GM04503 (cell line): ENCODE measurements at regions not wholly inside any gene's neighbourhood (a gene's known extent, or its start where the extent isn't known, plus 50 kb on each side); places are given as distances from the start of the nearest gene placed in this dataset.

Experiments
- DNase-seq: peaks from one replicate; pipeline ENCODE4 v3.0.0-alpha.2; 2012; ENCODE audit warnings: low read depth

DNA sequence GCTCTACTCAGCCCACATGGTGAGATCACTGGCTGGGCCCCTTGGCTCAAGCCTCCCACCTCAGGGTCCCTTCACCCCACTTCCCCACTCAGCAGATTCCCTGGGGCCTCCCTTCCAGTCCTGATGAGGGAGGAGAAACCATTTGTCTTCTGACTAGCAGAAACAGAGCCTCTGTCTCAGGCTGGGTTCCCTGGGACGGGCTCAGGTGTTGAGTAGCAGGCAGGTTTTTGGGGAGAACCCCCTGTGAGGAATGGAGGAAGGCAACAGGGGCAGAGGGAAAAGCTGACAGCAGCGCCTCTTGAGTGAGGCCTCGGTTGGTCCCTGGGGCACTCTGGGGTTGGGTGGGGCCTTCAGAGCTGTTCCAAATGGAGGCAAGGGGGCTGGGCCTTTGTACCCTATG is 452.2 kb downstream of the TSHZ3 start:
- DNase-seq = no peak

DNA sequence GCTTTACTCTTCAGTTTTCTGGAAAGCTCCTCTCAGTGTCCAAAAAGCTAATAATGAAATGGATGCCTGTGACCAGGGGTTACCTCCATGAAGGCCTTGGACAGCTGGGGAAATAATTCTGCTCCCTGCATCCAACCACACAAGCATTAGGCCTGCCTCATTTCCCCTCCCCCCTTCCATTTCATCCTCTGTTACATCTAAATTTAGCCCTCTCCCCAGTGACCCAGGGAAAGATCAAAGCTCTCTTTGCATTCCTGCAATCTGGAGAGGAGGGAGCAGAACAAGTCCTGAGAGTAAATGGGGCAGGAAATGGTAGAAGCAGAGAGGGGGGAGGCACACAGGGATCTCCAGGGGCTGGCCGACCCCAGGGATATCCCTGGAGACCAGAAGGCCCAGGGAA is 452.7 kb downstream of the TSHZ3 start:
- no peak for DNase-seq

DNA sequence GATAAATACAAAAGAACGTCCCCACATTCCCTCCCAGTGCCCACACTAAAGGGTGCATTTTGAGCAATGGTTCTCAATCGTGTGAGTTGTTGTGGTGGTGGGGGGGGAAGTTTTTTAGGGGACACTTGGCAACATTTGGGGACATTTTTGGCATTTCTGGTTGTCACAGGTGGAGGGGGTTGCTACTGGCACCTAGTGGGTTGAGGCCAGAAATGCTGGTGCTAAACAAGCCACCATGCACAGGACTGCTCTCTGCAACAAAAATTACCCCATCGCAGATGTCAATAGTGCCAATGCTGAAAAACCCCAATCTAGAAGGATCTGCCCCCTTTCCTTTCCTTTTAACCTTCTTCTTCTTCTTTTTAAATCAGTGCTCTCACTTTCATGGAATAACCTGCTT is 453.3 kb downstream of the TSHZ3 start:
- DNase-seq = no peak

DNA sequence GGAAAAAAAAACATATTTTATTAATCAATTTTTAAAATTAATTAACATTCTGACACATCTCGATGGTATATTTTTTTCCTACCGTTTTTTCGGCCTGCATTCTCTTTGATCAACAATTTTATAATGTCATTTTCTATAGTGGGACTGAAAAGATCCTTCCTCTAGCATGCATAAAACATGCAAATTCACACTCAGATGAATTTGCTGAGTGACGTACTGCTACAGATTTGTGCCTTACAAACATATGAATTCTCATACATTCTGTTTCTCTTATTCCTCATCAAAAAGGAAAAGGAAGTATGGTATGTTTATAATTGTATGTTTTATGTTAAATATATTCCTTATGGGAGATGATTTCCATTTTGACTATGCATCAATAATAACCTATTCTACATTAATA is 458.2 kb downstream of the TSHZ3 start:
- no peak for DNase-seq

DNA sequence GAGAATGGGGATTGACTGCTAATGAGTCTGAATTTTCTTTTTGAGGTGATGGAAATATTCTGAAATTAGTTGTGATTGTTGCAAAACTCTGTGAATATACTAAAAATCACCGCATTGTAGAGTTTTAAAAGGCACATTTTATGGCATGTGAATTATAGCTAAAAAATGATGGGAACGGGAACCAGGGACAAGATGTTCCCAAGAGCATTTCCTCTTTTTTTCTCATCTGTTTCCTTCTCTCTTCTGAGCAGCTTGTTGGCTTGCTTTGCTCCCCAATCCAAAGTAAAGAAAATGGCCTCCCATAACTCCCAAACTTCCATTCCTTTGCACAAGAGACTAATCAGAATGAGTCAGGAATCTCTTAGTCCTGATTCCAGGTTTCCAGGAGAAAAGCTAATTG is 459.2 kb downstream of the TSHZ3 start:
- no peak for DNase-seq

DNA sequence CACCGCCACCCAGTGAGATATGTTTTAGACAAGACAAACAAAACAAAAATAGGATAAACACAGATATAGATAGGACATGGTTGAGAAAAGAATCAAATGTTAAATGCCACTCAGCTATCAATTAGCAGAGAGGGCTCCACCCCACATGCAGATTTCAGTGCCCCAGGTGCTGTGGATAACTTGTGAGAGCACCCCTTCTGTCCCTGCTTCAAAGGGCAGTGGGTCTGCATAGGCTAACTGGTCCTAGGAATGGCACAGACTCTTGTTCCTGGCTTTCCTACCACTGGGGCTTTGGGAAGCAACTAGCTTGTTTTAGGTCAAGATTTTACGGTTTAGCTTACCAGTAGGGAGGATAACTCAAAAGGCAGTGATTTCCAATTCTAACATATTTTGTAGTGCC is 460.3 kb downstream of the TSHZ3 start:
- no peak for DNase-seq

DNA sequence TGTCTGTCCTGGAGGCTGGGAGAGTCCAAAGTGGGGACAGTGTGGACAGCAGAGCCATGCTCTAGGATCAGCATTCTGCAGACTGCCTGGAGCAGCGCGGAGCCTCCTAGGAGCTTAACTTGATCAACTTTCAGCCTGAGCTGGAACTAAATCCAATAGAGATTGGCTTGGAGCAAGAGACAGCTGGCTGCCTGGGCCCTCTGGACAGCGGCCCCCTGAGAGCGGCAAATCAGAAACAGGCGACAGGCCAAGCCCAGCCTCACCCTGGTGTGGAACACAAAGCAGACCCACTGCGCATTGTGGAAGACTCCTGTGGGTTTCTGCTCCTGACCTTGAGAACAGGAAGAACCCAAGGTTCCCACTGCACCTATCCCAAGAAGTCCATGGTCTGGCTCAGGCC is 462.2 kb downstream of the TSHZ3 start:
- no peak for DNase-seq

DNA sequence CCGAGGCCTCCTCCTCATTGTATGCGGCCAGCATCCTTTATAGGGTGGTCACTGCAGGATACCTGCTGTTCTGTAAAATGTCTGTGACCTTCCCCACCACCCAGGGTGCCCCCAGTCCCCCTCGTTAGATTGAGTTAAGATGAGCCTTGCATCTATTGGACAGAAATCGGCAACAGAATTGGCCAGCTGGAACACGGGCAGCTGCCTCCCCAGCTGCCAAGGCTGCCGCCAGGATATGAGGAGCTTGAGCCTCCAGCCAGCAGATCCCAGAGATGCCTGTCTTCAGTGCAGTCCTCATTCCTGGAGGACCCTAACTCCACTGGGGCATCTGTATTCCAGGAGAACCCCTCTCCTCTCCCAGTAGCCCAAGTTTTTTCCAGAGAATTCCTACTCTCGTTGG is 463.0 kb downstream of the TSHZ3 start:
- DNase-seq = no peak

DNA sequence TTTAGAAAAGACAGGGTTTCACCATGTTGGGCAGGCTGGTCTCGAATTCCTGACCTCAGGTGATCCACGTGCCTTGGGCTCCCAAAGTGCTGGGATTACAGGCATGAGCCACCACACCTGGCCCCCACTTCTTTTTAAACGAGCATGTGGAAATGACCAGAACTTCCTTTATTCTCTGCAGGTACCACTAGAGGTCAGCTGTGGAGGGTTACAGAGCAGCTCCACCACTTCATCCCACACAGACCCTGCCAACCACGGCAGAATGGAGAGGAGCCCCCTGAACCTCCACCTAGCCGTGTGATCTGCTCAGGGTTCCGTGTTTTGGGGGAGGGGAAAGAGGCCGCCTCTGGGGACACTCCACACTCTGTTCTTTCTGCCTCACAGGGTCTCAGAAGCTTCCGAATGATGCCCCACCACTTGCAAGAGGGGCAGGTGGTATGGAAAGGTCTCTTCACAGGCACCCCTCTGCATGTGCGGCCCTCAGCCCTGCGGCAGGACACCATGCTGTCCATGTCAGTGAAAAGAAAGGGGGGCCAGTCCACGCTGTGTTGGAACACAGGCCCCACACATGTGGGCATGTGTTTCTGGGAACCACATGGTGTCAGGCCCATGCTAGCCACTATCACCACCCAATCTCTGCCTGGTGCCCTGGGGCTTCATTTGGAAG is 465.0 kb downstream of the TSHZ3 start:
- no peak for DNase-seq

DNA sequence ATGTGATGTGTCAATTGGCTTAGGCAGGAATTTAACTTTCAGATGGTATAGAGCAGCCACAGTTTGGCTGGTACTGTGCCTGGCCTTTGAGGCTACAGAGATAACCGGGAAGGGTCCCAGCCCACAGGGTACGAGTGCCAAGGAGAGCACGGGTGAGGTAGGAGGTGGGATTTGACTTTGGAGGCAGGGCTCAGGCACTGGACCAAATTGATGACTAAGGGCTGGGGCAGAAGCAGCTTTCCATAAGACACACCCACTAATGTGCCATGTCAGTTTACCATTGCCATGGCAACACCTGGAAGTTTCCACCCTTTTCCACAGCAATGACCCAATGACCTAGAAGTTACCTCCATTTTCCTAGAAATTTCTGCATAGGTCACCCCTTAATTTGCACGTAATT is 466.2 kb downstream of the TSHZ3 start:
- DNase-seq = no peak

DNA sequence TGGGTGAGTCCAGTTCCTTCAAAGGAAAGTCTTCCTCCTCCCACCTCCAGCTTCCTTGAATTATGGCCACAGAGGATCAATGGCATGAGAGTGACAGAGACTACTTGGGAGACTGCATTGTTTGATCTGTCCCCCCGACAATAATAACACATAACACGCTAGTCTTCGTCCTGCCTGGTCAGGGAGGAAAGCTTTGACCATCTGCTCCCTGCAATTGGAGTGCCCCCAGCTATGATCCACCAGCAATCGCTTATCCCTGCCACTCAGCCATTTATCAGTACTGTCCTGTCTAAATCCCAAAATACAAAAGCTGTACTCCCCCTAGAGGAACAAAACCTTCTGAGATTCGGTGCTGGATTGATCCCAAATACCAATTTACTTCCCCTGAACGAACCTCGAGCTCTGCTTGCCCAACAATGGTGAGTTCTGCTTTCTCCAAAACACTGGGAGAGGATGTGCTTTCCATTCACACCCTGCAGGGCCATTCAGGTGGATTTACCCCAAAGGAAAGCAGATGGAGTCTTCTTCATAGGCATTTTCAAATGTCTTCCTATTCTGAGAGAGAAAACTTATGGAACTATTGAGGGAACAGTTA is 466.7 kb downstream of the TSHZ3 start:
- DNase-seq = no peak

DNA sequence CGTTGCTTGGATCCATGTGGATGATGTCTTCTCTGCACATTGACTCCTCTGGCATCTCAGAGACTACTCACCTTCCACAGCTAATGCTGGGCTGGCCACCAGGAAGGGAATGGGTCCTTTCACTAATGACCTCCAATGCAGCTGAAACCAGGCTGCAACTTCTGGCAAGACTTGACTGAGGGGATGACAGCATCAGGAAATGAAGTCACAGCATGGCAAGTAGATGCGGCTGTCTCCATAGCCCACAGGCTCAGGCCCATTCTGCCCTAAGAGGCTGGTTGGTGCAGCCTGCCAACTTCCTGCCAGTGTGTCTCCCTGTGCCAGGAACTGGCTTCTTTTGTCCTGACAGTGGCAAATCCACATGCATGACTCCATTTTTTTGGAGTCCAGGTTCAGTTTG is 467.3 kb downstream of the TSHZ3 start:
- no peak for DNase-seq

DNA sequence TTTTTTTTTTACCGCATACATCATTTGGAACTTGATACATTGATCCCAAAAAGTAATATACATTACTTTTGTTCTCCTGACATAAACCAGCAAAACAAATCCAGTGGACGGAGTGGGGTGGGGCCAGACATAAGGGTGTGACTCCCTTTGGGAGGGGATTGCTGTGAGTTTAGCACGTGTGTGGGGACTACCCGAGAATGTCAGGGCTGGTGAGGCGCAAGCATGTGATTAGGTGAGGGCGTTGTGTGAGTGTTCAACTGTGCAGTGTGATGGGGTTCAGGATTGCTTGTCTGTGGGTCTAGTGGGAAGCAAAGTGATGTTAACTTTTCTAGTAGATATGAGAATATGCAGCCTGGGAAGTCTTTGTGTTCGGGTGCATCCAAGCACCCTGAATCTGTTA is 468.0 kb downstream of the TSHZ3 start:
- DNase-seq = no peak

DNA sequence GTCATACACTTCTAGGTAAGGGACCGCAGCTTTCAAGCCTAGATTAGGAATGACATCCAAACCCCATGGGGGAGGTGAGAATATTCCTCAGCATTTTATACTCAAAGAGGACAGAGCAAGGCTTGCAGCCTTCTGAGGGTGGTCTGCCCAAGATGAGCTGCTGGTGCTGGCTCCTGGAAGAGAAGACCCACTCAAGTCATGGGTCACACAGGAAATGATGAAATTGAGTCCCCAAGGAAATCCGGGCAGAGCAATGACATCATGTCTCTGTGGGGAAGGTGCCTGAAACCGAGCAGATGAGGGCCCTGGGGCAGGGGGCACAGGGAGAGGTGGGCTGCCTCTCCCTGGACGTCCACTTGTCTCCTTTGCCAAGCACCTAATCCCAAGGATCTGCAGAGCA is 468.7 kb downstream of the TSHZ3 start:
- DNase-seq = no peak

DNA sequence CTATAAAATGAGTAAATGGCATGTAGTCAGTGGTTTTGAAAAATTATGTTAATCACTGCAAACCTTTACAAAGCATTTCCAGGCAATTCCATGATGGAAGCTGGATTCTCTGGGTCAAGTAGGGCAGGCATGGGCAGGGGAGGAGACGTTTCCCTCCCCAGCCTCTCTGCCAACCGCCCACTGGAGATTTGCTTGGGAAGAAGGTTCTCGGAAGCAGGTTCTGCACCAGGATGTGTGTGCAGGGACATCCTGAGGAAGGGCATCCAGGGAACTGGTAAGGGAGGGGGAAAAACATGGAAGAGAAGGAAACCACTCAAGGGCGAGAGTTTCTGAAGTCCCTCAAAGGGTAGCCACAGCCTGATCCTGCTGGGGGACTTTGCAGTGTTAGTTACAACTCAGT is 469.1 kb downstream of the TSHZ3 start:
- DNase-seq = no peak

DNA sequence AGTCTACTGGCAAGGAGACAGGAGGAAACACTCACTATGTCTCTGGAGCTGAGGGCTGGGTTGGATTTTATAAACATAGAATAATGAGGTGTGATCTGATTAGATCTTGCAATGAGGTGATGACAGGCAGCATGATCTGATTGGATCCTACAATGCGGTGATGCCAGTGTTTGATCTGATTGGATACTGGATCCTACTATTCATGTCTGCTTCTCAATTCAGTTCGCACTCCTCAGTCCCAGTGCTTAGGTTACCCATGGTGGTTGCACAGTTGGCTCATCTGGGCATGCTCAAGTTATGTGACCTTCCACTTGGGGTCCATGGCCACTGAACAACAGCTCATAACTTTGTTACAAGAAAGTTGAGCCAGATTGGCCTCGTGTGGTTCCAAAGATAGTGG is 469.5 kb downstream of the TSHZ3 start:
- DNase-seq = no peak

DNA sequence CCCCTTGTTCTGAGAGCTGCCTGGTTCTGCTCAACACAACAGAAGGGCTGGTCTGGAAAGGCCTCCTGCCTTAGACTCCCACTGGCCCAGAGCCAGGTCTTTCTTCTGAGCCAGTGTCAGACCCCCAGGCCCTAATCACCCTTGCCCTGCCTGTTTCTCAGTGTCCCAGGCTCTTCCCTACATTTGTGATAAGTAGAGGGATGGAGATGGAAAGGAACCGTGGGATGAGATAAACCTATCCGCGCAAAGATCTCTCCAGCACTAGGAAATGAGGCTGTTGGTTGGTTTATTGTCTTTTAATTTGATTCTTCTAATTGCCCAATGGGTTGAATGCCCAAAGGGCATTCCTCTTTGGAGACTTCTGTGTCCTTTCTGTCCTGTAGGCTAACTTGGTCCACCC is 470.0 kb downstream of the TSHZ3 start:
- no peak for DNase-seq

DNA sequence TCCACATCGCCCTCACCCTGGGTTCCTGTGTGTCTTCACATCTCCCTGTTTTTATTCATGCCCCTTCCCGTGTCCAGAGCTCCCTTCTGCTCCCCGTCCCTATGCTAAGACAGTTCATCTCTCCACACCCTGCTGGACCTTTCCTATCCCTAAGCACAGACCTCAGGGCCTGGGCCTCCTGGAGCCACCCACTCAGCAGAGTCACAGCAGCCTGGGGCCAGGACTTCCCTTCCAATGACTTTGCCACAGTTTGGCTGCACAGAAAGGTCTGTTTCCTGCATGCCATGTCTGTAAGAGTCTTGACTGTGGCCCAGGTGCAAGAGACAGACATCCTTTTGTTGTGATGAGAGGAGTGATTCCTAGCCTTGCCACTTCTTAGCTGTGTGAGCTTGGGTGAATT is 470.7 kb downstream of the TSHZ3 start:
- no peak for DNase-seq

DNA sequence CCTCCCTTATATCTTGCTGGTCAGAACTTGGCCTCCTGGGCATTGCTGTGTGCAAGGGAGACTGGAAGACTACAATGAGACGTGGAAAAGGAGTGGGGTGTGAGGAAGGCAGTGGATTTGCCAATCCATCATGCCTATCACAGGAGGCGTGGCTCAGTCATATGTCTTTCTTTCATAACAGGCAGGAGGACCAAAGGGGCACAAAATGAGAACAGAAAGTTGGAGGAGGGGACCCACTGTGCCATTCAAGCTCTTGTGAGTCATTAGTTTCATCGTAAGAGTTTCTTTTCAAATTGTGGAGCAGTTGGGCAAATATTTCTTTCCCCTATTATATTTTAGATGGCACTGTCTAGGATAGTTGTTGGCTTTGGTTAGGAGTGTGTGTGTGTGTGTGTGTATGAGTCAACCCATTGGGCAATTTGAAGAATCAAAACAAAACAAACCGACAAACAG is 471.5 kb downstream of the TSHZ3 start:
- DNase-seq = no peak

DNA sequence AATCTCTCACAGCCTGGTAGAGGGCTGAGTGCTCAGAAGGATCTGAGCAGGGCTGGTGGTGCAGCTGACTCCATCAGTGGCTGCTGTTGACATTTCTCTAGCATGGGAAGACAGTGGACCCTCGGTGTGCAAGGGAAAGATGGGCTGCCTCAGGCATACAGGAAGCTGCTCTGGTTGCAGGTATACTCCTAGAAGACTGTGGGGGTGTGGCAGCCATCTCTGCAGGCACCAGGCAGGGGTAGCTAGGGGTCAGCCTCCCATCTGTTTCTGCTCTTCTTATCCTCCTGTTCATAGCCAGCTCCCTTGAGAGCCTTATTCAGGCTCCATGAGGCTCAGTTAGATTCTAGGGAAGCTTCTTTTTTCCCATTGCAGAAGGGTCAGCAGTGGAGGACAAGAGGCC is 475.5 kb downstream of the TSHZ3 start:
- DNase-seq = no peak

DNA sequence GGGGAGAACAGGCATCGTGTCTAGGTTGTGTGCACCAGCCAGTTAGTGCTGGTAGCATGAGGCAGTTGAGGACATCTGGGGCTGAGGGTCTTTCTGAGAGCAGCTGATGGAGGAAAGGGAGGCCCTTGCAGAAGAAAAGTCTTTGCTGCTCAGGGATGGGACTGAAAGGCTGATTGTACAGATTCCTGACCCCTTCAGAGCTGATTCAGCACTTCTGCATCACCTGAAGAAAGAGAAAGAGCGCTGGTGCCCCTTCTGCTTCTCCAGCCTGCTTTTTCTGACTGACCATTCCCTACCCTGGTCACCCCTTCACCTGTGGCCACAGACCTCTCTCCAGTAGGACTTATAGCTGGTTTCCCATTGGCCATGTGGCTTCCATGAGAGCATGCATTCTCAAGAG is 476.2 kb downstream of the TSHZ3 start:
- no peak for DNase-seq

DNA sequence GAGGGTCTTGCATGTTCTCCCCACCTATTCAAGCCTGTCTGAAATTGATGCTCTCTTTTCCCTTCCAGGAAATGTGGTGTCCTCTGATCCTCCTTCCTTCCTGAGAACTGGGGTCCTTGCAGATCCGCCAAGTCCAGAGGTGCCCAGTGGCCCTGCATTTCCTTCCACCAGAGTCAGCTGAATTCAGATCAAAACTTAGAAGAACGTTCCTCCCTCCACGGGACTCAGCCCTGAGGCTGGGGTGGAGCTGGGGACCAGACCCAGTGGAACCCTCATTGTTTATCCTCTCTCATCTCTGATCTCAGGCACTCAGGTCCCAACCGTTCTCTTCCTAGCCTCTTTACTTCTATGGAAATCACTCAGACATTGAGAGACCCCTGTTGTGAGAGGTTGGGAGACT is 477.3 kb downstream of the TSHZ3 start:
- no peak for DNase-seq

DNA sequence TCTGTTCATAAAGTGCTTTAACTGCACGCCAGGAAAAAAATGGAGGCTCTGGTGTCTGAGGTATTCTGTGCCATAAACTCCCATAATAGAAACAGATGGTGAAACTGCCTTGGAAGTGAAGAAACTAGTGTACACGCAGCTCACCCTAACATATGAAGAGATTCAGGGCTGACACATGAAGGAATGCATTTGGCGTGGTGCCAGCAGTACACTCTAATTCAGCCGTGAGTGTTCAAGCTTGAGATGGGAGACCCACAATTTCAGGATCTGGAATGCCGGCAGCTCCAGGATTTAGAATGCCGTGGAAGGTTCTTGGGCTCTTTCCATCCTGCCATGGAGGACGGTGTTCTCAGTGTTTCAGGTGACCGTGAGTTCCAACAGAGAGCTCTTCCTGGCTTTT is 478.4 kb downstream of the TSHZ3 start:
- DNase-seq = no peak

DNA sequence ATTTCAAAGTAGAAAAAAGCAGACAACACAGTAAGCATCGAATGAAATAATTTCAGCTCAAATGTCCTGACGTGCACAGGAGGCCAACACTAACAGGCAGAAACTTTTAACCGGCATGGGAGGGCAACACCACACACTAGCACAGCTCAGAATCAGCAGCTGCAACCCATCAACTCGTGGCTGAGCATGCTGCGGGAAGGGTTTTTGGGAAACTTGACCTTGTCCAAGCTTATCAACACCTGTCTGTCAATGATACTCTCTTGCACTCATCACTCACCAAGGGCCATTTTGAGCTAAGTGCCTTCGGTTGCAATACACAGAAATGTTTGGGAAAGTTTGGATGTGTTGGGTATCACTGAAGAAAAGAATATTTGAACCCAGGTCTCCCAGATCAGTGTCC is 483.7 kb downstream of the TSHZ3 start:
- no peak for DNase-seq
